NCI-H1092 (cell line): ENCODE measurements at regions not wholly inside any gene's neighbourhood (a gene's known extent, or its start where the extent isn't known, plus 50 kb on each side); places are given as distances from the start of the nearest gene placed in this dataset.
A peak's percentile ranks its signal among the peaks of the same experiment; 100 is the strongest.

ENCODE experiments used
- DNase-seq: peaks from one replicate; lab custom pipeline; 2025; lab: John Stamatoyannopoulos, UW

DNA sequence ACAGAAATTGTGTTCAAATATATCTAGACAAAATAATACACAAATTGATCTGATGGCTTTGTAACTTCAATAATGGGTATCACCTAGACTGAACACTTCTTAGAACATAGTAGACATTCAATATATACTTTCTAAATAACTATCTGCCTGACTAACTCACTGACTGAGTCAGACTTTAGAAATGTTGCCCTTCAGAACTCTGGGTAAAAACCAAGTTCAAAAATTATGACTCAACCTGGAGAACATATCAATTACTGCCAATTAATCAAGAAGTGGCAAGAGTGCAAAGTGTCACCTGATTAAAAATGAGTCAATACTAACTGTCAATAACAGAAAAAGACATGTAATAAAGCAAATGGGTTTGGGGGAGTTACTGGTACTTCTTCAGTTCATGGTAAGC lies 144.6 kb upstream of the TMCO5A start:
- DNase-seq = no peak

DNA sequence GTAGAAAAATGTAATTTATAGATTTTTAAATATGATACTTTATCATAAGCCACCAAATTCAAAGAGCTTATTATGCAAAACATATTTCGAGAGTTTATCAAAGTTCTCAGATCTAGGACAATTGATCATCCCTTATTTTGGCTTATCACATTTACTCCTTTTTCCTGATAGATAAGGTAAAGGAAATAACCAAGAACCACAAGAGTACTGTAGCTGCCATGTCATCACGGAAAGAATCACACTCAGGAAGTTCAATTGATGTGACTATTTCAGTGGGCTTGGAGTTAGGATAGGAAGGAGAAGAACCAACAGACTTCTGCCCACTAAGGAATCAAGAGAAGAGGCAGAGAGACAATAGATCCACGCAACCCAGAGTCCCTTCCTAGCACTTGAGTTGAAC lies 142.7 kb upstream of the TMCO5A start:
- DNase-seq = no peak

DNA sequence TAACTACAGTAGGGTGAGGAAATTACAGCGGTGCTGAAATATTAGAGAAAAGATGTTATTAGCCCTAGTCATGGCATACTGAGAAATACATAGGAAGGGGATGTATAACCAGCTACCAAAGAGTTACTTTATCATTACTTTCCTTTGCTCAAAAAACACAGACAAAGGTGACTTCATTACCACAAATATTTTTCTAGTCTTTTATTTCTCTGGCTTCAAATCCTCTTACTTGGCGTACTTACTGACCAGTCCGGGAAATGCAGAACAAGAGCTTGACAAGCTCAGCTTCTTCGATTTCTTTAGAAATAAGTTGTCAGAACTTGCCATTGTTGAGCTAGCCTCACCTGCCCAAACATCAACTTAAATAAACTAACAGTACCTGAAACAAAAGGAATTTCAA lies 142.1 kb upstream of the TMCO5A start:
- no peak for DNase-seq

DNA sequence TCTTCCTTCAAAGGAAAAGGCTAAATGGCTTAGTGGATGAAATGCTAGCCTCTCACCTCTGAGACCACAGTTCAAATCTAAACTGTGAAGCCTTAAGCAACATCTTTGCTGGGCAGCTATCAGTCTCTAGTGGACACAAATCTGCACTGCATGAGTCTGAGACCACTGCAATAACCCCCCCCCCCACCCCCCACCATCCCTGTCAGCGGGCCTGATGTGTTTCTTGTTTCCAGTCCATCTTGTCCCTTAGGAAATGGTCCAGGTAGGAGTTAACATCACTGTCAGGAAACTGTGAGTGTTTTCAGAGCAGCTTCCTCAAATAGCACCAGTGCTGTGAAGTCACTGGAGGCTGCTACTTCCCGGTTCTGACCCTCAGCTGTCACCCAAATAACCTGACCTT lies 140.6 kb upstream of the TMCO5A start:
- no peak for DNase-seq

DNA sequence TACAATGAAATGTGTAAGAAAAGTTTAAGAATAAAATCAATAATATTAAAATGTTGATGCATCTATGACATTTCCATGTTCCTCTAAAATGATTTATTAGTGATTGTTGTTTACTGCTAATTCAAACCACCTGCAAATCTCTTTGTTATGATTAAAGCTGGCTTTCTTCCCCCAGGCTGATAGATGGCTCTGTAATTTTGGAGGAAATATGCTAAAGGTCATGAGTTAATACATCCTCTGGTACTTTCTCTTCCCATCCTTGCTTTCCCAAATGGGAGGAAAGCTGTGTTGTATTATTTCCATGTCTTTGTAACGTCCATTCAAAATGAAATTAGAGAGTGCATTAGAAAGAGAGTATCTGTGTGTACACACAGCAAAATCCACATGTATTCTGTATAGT lies 139.5 kb upstream of the TMCO5A start:
- DNase-seq = no peak

DNA sequence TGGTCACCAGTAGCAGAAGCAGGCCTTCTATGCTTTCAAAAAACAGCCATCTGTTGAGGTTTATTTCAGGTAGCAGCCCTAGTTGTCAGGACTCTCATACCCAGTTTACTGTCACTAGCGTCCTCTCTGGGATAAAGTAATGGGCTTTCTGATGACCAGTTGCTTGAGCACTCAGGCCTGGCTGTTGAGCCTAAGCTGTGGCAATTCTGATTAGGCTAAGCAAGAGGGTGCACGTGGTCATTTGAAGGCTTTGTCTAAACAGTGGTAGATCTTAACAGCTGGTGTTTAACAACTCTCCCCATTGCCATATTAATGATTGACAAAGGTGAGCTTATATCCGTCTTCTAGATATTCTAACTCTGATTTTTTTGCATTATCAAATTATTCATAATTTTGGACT lies 132.9 kb upstream of the TMCO5A start:
- no peak for DNase-seq

DNA sequence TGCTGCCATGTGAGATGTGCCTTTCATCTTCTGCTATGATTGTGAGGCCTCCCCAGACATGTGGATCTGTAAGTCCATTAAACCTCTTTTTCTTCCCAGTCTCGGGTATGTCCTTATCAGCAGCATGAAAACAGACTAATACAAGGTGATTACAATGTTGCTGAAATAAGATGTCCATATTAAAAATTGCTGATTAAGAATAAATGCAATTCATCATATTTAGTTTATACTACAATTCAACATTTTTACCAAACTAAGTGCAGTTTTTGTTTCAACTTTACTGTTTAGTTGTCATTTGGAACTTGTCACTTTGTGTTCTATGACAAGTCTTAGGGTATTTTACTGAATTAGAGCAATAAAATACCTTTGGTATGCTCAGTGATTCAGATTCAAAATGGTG lies 127.6 kb upstream of the TMCO5A start:
- no peak for DNase-seq

DNA sequence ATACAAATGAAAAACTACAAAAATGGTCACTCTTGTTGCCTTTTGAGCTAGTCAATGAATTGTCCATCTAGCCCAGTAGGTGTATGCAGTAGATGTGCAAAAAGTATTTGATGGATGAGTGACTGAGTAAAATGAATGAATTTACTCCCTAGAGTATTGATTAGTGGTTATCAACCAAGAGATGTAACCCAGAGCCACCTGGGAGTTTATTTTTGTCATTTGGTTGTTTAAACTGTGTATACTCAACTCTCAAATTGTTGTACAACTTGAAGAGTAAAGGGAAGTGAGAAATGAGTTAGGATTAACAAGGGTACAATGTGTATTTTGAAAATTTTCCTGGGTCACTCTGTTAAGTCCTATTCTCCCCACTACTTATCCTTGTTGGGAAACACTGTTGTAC lies 124.1 kb upstream of the TMCO5A start:
- no peak for DNase-seq

DNA sequence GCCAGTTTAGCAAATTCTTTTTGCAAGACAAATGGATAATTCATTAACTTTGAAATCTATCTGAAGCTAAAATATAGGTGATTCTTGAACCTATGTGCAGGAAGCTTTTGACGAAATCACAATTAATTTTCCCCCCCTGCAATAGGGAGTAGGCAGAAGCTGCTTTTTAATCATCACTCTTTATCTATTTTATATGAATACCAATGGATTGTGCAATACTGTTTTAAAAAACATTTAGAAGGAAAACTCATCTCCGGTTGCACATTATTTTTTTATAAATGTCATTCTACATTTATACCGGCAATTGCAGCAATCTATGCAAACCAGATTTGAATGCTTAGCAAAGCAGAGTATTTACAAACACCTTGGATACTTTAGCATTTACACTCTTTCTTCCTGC lies 121.1 kb upstream of the TMCO5A start:
- no peak for DNase-seq

DNA sequence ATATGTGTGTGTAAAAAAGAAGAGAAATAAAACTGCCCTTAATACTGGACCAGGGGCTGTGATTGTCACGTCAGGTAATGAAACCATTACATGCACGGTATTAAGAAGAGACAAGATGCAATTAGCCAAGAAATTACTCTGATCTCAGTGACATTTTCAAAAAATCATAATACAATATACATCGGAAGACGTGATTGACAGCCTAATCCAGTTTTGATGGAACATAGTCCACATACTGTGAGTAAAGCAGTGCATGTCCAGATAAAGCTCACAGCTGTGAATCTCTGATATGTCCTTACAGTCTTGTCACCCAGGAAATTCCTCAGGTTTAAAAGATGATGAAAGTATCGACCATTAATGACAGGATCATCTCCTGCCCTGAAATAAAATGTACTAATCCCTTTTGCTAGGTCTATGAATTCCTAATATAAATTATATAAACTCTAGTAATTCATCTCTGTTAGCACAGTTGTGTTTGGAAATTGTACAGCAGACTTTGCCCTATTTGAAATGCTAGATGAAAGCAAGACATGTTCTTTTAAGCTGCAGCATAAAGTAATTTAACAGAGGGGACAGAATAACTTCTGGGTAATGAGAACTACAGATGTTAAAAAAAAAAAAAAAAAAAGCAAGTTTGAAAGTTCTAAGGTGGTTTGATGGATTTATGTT lies 119.5 kb upstream of the TMCO5A start:
- no peak for DNase-seq

DNA sequence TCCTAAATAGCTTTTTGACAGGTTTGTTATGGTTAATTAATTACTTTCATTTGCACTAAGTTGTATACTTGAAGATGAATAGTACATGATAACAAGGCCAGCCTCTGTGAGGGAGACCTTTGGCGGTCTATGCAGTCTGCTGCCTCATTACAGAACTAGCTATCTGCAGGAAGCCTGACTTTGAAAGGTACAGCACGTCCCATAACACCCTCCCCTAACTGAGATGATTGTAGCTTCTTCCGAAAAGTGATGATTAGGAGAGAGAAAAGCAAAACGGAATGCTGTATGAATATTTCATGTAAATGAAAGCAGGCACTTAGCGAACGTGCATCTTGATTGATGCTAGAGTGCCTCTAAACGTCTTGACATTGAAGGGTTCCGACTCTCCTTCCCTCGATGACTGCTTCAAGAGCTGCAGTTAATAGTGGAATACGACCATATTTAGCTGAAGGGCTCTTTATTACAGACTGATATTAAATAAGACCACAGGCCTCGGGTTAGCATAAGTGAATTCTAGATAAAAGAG lies 116.2 kb upstream of the TMCO5A start:
- no peak for DNase-seq

DNA sequence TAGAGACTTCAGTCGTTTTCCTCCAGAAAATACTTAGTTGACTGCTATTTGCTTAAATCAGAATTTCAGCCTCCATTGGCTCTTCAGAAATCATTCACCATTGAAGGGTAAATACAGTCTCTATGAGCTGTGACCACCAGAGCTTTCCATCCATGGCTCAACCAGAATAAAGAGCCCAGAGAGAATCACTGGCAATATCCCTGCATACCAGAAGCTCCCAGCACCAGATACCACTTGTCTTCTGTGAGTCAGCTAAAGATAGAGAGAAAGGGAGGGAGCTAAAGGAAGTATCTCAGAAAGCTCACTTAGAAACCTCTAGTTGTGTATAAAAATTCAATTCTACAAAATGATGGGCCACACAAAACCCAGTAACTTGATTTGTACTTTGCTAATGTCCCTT lies 115.2 kb upstream of the TMCO5A start:
- DNase-seq = no peak

DNA sequence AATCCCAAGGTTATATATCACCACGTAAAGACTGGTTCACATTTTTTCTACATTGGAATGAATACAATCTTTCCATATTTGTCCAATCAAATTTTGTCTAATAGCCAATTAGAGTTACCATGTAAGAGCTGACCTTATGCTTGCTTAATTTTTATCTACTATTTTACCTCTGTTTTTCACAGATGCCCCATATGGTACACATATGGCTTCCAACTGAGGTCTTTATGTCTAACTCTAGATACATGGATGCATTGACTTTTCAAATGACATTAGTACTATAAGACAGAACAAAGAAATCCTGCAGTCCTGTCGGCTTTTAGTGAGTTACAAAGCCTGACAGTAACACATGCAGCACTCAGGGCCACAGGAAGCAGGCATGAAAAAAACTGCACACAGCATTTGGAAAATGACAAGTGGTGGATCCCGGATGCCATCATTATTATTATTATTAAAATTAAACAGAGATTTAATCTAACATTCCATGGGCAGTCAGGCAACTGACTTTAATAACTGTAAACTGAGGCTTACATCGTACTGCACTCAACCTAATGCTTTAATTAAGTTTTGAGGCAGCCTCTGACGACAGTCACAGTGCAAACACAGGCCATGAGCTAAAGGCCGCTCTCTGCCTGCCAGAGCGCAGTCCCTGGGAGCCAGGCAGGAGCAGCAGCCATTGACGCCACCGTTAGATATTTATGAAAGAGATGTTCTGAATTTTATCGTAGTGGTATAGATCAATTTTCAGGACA lies 113.9 kb upstream of the TMCO5A start:
- no peak for DNase-seq

DNA sequence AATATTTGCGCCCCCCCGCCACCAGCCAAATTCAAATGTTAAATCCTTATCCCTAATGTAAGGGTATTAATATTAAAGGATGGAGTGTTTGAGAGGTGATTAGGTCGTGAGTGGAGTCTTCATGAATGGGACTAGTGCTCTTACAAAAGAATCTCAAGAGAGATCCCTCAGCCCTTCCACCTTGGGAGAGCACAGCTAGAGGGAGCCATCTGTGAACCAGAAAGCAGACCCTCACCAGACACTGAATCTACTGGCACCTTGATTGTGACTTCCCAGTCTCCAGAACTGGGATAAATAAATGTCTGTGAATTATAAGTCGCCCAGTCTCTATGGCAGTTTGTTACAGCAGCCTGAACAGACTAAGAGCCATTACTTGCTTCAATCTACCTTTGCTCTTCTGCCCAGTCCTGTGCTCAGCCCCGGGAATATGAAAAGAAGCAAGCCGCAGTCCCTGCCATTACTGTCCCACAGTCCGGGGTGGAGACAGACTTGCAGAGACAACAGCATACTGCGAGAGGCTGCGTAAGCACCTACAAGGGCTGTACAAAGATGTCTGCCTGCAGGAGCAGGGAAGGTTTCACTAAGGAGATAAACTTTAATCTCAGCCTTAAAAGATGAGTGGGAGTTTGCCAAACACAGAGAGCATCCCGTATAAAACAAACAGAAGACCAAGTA lies 110.7 kb upstream of the TMCO5A start:
- DNase-seq = no peak

DNA sequence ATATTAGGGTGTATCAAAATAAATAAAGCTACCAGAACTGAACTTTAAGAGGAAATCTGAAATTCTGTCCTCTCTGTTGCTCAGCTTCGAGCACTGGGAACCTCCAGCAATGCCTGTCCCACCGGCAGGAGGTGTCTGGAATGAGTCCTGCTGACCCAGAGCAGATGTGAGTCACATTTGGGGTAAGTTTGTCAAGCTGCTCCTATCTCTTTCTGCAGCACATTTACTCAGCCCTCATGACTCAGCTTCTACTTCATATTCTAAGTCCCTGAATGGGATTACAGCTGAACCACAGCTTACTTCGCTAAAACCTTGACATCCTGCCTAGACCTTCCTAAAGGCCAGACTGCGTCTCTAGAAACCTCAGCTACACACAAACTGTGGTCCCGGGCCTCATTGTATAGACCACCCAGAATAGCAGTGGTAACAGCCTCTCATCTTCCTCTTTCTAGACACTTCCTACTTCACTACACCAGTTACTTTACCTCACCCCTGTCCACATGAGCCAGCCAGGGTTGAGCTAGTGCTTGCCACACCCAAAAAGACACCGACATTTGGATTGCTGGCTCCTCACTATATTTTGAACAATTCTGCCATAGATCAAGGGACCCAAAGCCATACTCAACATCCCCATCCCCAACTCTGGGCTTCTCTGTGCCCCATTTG lies 109.6 kb upstream of the TMCO5A start:
- DNase-seq = no peak

DNA sequence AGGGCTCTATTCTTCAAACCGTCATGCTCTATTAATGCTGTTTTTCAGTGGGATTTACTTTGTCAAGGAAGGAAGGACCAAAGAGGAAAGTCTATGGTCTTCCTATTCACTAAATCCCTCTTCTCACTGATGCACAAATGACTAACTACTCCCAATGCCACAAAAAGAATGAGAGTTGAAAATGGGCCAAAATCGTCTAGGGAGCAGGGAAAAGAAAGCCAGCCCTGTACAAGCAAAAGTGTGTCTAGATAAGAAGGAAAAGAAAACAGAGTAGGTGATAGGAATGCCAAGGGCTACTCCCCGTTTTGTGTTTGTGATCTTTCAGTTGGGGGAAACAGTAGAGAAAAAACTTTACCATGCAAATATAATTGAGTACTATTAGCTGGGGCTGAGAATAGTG lies 97.2 kb upstream of the TMCO5A start:
- no peak for DNase-seq

DNA sequence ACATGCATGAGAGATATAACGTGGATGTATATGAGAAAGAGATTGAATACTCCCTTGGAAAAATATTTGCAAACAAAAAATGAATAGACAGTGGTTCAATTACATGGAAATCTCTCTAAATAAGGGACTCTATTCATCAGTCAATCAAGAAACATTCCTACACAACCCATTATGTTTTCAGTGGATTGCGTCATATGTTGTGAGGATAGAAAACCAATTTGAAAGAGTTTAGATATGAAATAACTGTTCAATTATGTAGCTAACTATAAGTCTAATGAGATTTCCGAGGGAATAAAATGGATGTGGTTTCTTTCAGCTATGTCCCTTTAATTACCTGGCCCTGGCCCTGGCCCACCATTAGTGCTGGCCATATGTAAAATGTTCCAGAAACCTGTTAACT lies 86.7 kb upstream of the TMCO5A start:
- DNase-seq = no peak

DNA sequence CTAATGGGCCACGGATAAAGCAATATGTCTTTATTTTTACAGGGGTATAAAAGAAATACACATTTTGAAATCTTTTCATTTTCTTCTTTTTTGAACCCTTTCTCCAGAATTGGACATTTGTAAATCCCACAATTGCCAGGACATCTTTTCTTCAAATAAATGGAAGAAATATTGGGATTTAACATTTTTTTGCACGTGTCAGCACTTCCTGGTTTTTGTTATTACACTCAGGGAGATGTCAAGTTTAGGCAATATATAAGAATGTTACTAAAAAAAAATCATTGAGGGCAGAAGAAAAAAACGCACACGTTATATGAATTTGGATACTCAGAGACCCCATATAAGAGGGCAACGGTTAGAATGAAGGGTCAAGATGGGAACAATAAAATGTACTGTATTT lies 78.3 kb upstream of the TMCO5A start:
- no peak for DNase-seq

DNA sequence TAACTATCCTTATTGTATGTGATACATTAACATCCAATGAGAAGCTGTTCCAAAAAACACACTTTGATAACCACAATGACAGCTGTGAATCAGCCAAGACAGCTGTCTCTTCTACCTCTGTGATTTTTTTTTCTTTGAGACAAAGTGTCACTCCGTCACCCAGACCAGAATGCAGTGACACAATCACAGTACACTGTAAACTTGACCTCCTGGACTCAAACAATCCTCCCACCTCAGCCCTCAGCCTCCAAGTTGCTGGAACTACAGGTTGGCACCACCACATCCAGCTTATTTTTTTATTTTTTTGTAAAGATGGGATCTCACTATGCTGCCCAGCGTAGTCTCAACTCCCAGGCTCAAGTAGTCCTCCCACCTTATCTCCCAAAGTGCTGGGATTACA lies 73.5 kb upstream of the TMCO5A start:
- no peak for DNase-seq

DNA sequence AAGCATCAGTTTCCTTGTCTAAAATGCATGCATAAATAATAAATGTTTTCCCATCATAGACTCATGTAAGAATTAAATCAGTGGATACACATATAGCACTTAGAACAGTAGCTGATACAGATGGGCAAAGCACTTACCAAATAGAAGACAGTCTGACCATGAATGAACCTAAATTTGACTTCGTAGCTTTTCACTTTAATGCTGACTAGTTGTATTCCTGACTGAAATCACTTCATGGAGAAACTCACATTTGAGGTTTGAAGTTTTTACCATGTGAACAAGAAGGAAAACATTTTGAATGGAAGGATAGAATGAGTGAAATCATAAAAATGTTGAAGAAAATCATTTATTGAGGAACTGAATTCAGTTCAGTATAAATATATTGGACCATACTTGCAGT lies 68.8 kb upstream of the TMCO5A start:
- DNase-seq = no peak

DNA sequence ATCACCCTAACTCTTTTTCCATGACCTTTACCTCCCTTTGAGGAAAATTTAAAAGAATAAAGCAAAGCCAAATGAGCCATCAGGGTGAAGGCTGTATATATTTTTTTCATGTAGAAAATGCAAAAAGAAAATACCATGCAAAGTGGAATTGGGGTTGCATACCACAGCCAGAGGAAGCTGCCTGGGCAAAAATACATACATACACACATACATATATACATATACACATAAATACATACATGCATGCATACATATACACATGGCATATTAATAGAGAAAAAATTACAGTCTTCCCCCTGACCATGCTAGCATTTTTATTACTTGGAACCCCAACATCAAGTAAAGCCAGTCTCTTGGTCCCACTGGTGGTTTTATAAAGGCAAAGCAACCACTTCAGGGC lies 63.7 kb upstream of the TMCO5A start:
- DNase-seq = no peak

DNA sequence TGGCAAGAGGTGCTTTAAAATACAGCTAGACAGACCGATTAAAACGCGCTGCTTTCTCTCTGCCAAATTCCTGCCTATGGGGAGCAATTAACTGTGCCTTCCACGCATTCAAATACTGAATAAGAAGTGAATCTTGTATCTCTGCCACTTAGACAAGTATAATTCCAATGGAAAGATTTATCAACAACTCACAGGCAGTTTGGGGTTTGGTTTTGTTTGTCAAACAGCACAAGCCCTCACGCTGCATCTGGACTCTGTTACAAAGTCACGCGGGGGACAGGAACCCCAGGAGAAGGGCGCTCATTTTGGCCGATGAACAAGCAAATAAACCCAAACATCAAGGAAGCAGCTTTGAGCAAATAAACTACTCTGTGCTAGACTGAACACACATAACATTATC lies 61.8 kb upstream of the TMCO5A start:
- peak; percentile 15 for DNase-seq

DNA sequence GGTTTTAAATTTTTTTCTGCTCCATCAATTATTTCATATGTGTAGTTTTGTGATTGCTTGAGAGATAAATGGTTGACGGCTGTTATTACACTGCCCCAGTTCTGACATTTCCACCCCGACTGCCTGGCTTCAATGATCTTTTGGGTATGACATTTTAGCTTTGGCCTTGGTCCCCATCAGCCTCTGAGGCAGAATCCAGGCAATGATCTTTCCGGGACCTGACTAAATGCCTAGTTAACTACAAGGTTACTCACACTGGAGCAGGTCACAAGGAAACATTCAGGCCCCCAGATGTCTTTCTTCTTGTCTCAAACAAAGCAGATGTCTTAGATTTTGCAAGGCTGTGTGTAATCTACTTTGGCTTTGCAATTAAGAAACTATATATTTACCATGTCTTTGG lies 61.1 kb upstream of the TMCO5A start:
- DNase-seq = peak; percentile 2
